Neural progenitor cell (in vitro differentiated cells): ENCODE measurements at regions not wholly inside any gene's neighbourhood (a gene's known extent, or its start where the extent isn't known, plus 50 kb on each side); places are given as distances from the start of the nearest gene placed in this dataset.
"Not testable (repeated sequence)": the region's sequence is repeated elsewhere in the genome, so short reads cannot be mapped to it uniquely, and the experiment has no call there.

Experiments
- EZH2 ChIP-seq: fragments of 200-600 bp; sonication (generic); IDR thresholded peaks from 2 replicates; pipeline ENCODE4 v1.6.1; 2017; ENCODE audit warnings: antibody characterized with exemption, mild to moderate bottlenecking, moderate library complexity
- EZH2phosphoT487 ChIP-seq: fragments of 200-600 bp; sonication (generic); IDR thresholded peaks from 2 replicates; pipeline ENCODE4 v1.6.1; 2017; ENCODE audit warnings: antibody characterized with exemption
- TF ChIP-seq, protein P1 (sequence below): fragments of 200-600 bp; sonication (generic); IDR thresholded peaks from 2 replicates; pipeline ENCODE4 v1.5.1; 2017; ENCODE audit warnings: antibody characterized with exemption, mild to moderate bottlenecking

DNA sequence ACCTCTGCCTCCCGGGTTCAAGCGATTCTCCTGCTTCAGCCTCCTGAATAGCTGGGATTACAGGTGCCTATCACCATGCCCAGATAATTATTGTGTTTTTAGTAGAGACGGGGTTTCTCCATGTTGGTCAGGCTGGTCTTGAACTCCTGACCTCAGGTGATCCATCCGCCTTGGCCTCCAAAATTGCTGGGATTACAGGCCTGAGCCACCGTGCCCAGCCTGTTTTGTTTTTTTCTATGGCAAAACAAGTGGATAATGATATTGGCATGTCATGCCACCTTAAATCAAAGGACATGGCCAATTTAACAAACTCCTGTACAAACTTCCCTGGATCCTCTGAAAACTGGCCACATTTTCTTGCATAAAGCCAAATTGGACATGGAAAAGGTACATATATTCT, 64.3 kb upstream of the SYN3 start:
- TF ChIP-seq, protein P1, sequence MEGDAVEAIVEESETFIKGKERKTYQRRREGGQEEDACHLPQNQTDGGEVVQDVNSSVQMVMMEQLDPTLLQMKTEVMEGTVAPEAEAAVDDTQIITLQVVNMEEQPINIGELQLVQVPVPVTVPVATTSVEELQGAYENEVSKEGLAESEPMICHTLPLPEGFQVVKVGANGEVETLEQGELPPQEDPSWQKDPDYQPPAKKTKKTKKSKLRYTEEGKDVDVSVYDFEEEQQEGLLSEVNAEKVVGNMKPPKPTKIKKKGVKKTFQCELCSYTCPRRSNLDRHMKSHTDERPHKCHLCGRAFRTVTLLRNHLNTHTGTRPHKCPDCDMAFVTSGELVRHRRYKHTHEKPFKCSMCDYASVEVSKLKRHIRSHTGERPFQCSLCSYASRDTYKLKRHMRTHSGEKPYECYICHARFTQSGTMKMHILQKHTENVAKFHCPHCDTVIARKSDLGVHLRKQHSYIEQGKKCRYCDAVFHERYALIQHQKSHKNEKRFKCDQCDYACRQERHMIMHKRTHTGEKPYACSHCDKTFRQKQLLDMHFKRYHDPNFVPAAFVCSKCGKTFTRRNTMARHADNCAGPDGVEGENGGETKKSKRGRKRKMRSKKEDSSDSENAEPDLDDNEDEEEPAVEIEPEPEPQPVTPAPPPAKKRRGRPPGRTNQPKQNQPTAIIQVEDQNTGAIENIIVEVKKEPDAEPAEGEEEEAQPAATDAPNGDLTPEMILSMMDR: not testable (repeated sequence)
- TF ChIP-seq EZH2, EZH2phosphoT487: not testable (repeated sequence)
